ENCODE measurements at regions not wholly inside any gene's neighbourhood (a gene's known extent, or its start where the extent isn't known, plus 50 kb on each side); places are given as distances from the start of the nearest gene placed in this dataset.

DNA sequence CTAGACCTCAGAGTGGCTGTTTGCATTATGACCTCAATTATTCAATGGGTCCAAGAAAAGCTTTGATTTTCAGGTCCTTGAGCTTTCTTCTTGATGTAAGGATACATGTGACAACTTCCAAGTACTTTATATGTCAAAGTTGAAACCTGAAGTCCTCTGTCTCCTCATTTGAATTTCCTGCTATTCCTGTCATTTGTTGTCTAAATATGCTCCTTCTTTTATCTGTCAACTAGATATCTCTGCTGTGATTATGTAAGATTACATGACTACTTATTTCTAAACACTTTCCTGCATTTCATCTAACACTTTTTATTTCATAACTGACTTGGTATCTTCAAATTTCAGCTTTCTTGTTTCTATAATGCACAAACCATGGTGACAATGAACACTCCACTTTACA is 670.0 kb upstream of the FAM174A start:
- H3K27me3 Mint-ChIP-seq (ENCODE audit: unreplicated experiment) = no peaks in the 10 kb centered on the region
- H3K4me1 Mint-ChIP-seq (ENCODE audit: low read depth, unreplicated experiment) = no peaks in the 10 kb centered on the region
- H3K9me3 Mint-ChIP-seq (ENCODE audit: low read depth, unreplicated experiment) = peaks cover 2% of the 10 kb centered on the region
- no peak overlapping the region for H3K27ac Mint-ChIP-seq (ENCODE audit: unreplicated experiment)
- DNase-seq = no peak
- intact Hi-C loops (cut with micrococcal nuclease; ENCODE audit: unreplicated experiment) = no loop called here
- H3K36me3 Mint-ChIP-seq (ENCODE audit: insufficient read depth, unreplicated experiment) = no peaks in the 10 kb centered on the region
- CTCF ChIA-PET = no interaction called here
- no peak overlapping the region for H3K4me3 Mint-ChIP-seq (ENCODE audit: low read depth, unreplicated experiment)
- TF ChIP-seq, protein P1, sequence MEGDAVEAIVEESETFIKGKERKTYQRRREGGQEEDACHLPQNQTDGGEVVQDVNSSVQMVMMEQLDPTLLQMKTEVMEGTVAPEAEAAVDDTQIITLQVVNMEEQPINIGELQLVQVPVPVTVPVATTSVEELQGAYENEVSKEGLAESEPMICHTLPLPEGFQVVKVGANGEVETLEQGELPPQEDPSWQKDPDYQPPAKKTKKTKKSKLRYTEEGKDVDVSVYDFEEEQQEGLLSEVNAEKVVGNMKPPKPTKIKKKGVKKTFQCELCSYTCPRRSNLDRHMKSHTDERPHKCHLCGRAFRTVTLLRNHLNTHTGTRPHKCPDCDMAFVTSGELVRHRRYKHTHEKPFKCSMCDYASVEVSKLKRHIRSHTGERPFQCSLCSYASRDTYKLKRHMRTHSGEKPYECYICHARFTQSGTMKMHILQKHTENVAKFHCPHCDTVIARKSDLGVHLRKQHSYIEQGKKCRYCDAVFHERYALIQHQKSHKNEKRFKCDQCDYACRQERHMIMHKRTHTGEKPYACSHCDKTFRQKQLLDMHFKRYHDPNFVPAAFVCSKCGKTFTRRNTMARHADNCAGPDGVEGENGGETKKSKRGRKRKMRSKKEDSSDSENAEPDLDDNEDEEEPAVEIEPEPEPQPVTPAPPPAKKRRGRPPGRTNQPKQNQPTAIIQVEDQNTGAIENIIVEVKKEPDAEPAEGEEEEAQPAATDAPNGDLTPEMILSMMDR (IDR thresholded peaks at IDR 0.05; ENCODE audit: unreplicated experiment) = no peak
- BruUV-seq (replicated peaks) = no TSS peak

DNA sequence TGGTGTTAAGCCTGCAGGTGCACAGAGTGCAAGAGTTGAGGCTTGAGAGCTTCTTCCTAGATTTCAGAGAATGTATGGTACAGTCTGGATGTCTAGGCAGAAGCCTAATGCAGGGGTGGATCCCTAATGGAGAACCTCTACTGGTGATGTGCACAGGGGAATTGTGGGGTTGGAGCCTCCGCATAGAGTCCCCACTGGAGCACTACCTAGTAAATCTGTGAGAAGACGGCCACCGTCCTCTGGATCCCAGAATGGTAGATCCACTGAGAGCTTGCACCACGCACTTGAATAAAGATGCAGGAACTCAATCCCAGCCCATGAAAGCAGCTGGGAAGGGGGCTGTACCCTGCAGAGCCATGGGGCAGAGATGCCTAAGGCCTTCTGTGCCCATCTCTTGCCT is 699.4 kb upstream of the FAM174A start:
- TF ChIP-seq, protein P1 (IDR thresholded peaks at IDR 0.05; ENCODE audit: unreplicated experiment) = no peak
- no TSS peak for BruUV-seq (replicated peaks)
- intact Hi-C loops (cut with micrococcal nuclease; ENCODE audit: unreplicated experiment) = no loop called here
- no peaks in the 10 kb centered on the region for H3K9me3 Mint-ChIP-seq (ENCODE audit: low read depth, unreplicated experiment)
- no peak for DNase-seq
- H3K4me1 Mint-ChIP-seq (ENCODE audit: low read depth, unreplicated experiment) = no peaks in the 10 kb centered on the region
- H3K36me3 Mint-ChIP-seq (ENCODE audit: insufficient read depth, unreplicated experiment) = no peaks in the 10 kb centered on the region
- no peak overlapping the region for H3K4me3 Mint-ChIP-seq (ENCODE audit: low read depth, unreplicated experiment)
- CTCF ChIA-PET = no interaction called here
- H3K27ac Mint-ChIP-seq (ENCODE audit: unreplicated experiment) = no peak overlapping the region
- H3K27me3 Mint-ChIP-seq (ENCODE audit: unreplicated experiment) = no peaks in the 10 kb centered on the region

DNA sequence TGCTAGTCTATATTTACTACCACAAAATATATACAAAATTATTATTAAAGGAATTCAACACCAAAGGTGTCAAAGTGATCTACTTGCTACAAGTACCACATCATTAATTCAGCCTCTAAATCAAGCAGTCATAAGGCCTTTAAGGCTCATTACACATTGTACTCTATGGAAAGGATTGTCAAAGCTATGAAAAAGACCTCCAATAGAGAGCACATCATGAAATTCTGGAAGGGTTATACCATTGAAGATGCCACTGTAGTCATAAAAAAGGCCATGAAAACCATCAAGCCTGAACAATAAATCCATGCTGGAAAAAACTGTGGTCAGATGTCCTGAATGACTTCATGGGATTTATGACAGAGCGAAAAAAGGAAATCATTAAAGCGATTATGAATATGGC is 708.0 kb upstream of the FAM174A start:
- Mint-ChIP-seq H3K4me1 (ENCODE audit: low read depth, unreplicated experiment) (no peaks in the 10 kb centered on the region), H3K27ac (ENCODE audit: unreplicated experiment) (no peak overlapping the region), H3K9me3 (ENCODE audit: low read depth, unreplicated experiment) (no peaks in the 10 kb centered on the region), H3K36me3 (ENCODE audit: insufficient read depth, unreplicated experiment) (no peaks in the 10 kb centered on the region), H3K27me3 (ENCODE audit: unreplicated experiment) (no peaks in the 10 kb centered on the region), H3K4me3 (ENCODE audit: low read depth, unreplicated experiment) (no peak overlapping the region)
- no peak for DNase-seq
- CTCF ChIA-PET = interaction anchor here (0.6 kb wide), 1 partner anchor 1274 kb away, joined by 3 read pairs; no protein-coding TSS in a partner anchor
- no TSS peak for BruUV-seq (replicated peaks)
- intact Hi-C loops (cut with micrococcal nuclease; ENCODE audit: unreplicated experiment) = no loop called here
- TF ChIP-seq, protein P1 (IDR thresholded peaks at IDR 0.05; ENCODE audit: unreplicated experiment) = no peak

DNA sequence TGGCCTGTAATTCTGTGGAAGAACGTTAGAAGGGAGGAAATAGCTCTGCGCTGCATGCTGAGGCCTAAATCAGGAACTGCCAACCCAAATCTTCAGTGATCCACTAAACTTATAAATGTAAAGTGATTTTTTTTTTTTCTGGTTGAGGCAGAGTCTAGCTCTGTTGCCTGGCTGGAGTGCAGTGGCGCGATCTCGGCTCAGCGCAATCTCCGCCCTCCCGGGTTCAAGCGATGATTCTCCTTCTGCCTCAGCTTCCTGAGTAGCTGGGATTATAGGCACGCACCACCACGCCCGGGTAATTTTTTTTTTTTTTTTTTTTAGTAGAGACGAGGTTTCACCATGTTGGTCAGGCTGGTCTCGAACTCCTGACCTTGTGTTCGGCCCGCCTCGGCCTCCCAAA is 717.4 kb upstream of the FAM174A start:
- Mint-ChIP-seq H3K4me3 (ENCODE audit: low read depth, unreplicated experiment) (no peak overlapping the region), H3K27ac (ENCODE audit: unreplicated experiment) (no peak overlapping the region), H3K27me3 (ENCODE audit: unreplicated experiment) (no peaks in the 10 kb centered on the region), H3K4me1 (ENCODE audit: low read depth, unreplicated experiment) (no peaks in the 10 kb centered on the region), H3K9me3 (ENCODE audit: low read depth, unreplicated experiment) (no peaks in the 10 kb centered on the region), H3K36me3 (ENCODE audit: insufficient read depth, unreplicated experiment) (no peaks in the 10 kb centered on the region)
- intact Hi-C loops (cut with micrococcal nuclease; ENCODE audit: unreplicated experiment) = no loop called here
- no TSS peak for BruUV-seq (replicated peaks)
- no peak for DNase-seq
- TF ChIP-seq, protein P1 (IDR thresholded peaks at IDR 0.05; ENCODE audit: unreplicated experiment) = no peak
- CTCF ChIA-PET = interaction anchor here (0.7 kb wide), 1 partner anchor 174 kb away, joined by 3 read pairs; no protein-coding TSS in a partner anchor
